ENCODE measurements at regions not wholly inside any gene's neighbourhood (a gene's known extent, or its start where the extent isn't known, plus 50 kb on each side); places are given as distances from the start of the nearest gene placed in this dataset.

- no peaks in the 10 kb centered on the region for H4K20me1 ChIP-seq (ENCODE audit: insufficient read depth, low read length)
- TF ChIP-seq EZH2 (optimal IDR thresholded peaks at IDR 0.05; ENCODE audit: low read depth, low read length): no peak
- TF ChIP-seq EZH2phosphoT487 (IDR thresholded peaks at IDR 0.05; ENCODE audit: low read length): no peak
- TF ChIP-seq CTCF (IDR thresholded peaks at IDR 0.05; ENCODE audit: low read length): no peak
- H3K4me1 ChIP-seq (ENCODE audit: low read length): no peaks in the 10 kb centered on the region
- no peak overlapping the region for H3K4me3 ChIP-seq (ENCODE audit: low read length)
- H3K9ac ChIP-seq (ENCODE audit: low read length): no peak overlapping the region
- no peaks in the 10 kb centered on the region for H3K9me3 ChIP-seq (replicated peaks; ENCODE audit: insufficient read depth, low read length)
- H3F3A ChIP-seq (ENCODE audit: insufficient read depth, low read length): no peaks in the 10 kb centered on the region
- H3K36me3 ChIP-seq (replicated peaks; ENCODE audit: insufficient read depth, low read length): no peaks in the 10 kb centered on the region
- no peaks in the 10 kb centered on the region for H3K9me2 ChIP-seq (replicated peaks; ENCODE audit: insufficient read depth, low read length)
- no peaks in the 10 kb centered on the region for H3K27me3 ChIP-seq (replicated peaks; ENCODE audit: insufficient read depth, low read length)
- no peak for DNase-seq
- no peak overlapping the region for H2AFZ ChIP-seq (ENCODE audit: low read length)
- H3K4me2 ChIP-seq (ENCODE audit: low read depth, low read length): no peak overlapping the region
- H3K79me2 ChIP-seq (ENCODE audit: low read length): no peaks in the 10 kb centered on the region
- no peak overlapping the region for H3K27ac ChIP-seq (ENCODE audit: low read length)
Measured at GRCh38 chr4:169909479-169909878, 116.7 kb downstream of the MFAP3L start.

- no peak for DNase-seq
- Histone ChIP-seq H3K9me2 (replicated peaks; ENCODE audit: insufficient read depth, low read length) (no peaks in the 10 kb centered on the region), H3K9me3 (replicated peaks; ENCODE audit: insufficient read depth, low read length) (no peaks in the 10 kb centered on the region), H3K4me1 (ENCODE audit: low read length) (no peaks in the 10 kb centered on the region), H3K9ac (ENCODE audit: low read length) (no peak overlapping the region), H3K27ac (ENCODE audit: low read length) (no peak overlapping the region), H3K4me2 (ENCODE audit: low read depth, low read length) (no peak overlapping the region), H3K79me2 (ENCODE audit: low read length) (no peaks in the 10 kb centered on the region), H2AFZ (ENCODE audit: low read length) (no peak overlapping the region), H3K36me3 (replicated peaks; ENCODE audit: insufficient read depth, low read length) (no peaks in the 10 kb centered on the region), H3K27me3 (replicated peaks; ENCODE audit: insufficient read depth, low read length) (no peaks in the 10 kb centered on the region), H3K4me3 (ENCODE audit: low read length) (no peak overlapping the region), H3F3A (ENCODE audit: insufficient read depth, low read length) (no peaks in the 10 kb centered on the region), H4K20me1 (ENCODE audit: insufficient read depth, low read length) (no peaks in the 10 kb centered on the region)
- TF ChIP-seq EZH2 (optimal IDR thresholded peaks at IDR 0.05; ENCODE audit: low read depth, low read length) (no peak), CTCF (IDR thresholded peaks at IDR 0.05; ENCODE audit: low read length) (no peak), EZH2phosphoT487 (IDR thresholded peaks at IDR 0.05; ENCODE audit: low read length) (no peak)
Measured at GRCh38 chr4:169907705-169908104, 118.5 kb downstream of the MFAP3L start.

- no peak overlapping the region for H3K27ac ChIP-seq (ENCODE audit: low read length)
- H2AFZ ChIP-seq (ENCODE audit: low read length): no peak overlapping the region
- no peaks in the 10 kb centered on the region for H3K4me1 ChIP-seq (ENCODE audit: low read length)
- H3K27me3 ChIP-seq (replicated peaks; ENCODE audit: insufficient read depth, low read length): no peaks in the 10 kb centered on the region
- no peaks in the 10 kb centered on the region for H3K9me2 ChIP-seq (replicated peaks; ENCODE audit: insufficient read depth, low read length)
- no peaks in the 10 kb centered on the region for H4K20me1 ChIP-seq (ENCODE audit: insufficient read depth, low read length)
- no peaks in the 10 kb centered on the region for H3K79me2 ChIP-seq (ENCODE audit: low read length)
- H3K9me3 ChIP-seq (replicated peaks; ENCODE audit: insufficient read depth, low read length): no peaks in the 10 kb centered on the region
- H3K9ac ChIP-seq (ENCODE audit: low read length): no peak overlapping the region
- no peaks in the 10 kb centered on the region for H3F3A ChIP-seq (ENCODE audit: insufficient read depth, low read length)
- H3K36me3 ChIP-seq (replicated peaks; ENCODE audit: insufficient read depth, low read length): no peaks in the 10 kb centered on the region
- H3K4me2 ChIP-seq (ENCODE audit: low read depth, low read length): no peak overlapping the region
- no peak overlapping the region for H3K4me3 ChIP-seq (ENCODE audit: low read length)
- TF ChIP-seq EZH2phosphoT487 (IDR thresholded peaks at IDR 0.05; ENCODE audit: low read length) (no peak), EZH2 (optimal IDR thresholded peaks at IDR 0.05; ENCODE audit: low read depth, low read length) (no peak)
- no peak for DNase-seq
Measured at GRCh38 chr4:169906821-169907220, 119.4 kb downstream of the MFAP3L start.

GRCh38 chr4:169906104-169906503 lies 120.1 kb downstream of the MFAP3L start:
- Histone ChIP-seq H3K79me2 (ENCODE audit: low read length) (no peaks in the 10 kb centered on the region), H3K9me3 (replicated peaks; ENCODE audit: insufficient read depth, low read length) (no peaks in the 10 kb centered on the region), H3F3A (ENCODE audit: insufficient read depth, low read length) (no peaks in the 10 kb centered on the region), H4K20me1 (ENCODE audit: insufficient read depth, low read length) (no peaks in the 10 kb centered on the region), H3K4me2 (ENCODE audit: low read depth, low read length) (no peak overlapping the region), H3K4me3 (ENCODE audit: low read length) (no peak overlapping the region), H3K27me3 (replicated peaks; ENCODE audit: insufficient read depth, low read length) (no peaks in the 10 kb centered on the region), H3K9ac (ENCODE audit: low read length) (no peak overlapping the region), H3K4me1 (ENCODE audit: low read length) (no peaks in the 10 kb centered on the region), H2AFZ (ENCODE audit: low read length) (no peak overlapping the region), H3K27ac (ENCODE audit: low read length) (no peak overlapping the region), H3K9me2 (replicated peaks; ENCODE audit: insufficient read depth, low read length) (no peaks in the 10 kb centered on the region), H3K36me3 (replicated peaks; ENCODE audit: insufficient read depth, low read length) (no peaks in the 10 kb centered on the region)
- DNase-seq: no peak
- no peak for TF ChIP-seq EZH2phosphoT487 (IDR thresholded peaks at IDR 0.05; ENCODE audit: low read length)

Data from MM.1S (cell line).